ENCODE measurements at regions not wholly inside any gene's neighbourhood (a gene's known extent, or its start where the extent isn't known, plus 50 kb on each side); places are given as distances from the start of the nearest gene placed in this dataset.

- TF ChIP-seq CTCF (IDR thresholded peaks at IDR 0.05) (no peak), POLR2AphosphoS5 (IDR thresholded peaks at IDR 0.05) (no peak), POLR2A (IDR thresholded peaks at IDR 0.05) (no peak), EP300 (IDR thresholded peaks at IDR 0.05) (no peak)
- Histone ChIP-seq H3K27me3 (no peaks in the 10 kb centered on the region), H3K4me1 (peaks cover 3% of the 10 kb centered on the region), H3K27ac (no peak overlapping the region), H3K9me3 (no peaks in the 10 kb centered on the region), H3K36me3 (no peaks in the 10 kb centered on the region), H3K4me3 (no peak overlapping the region)
- no peak for DNase-seq (ENCODE audit: low spot score in 2 of 2)
- 26% methylated on average over 3 of the region's 3 CpGs for WGBS
Observed at GRCh38 chr4:79185526-79186045, 140.3 kb downstream of the NAA11 start.

- no peak overlapping the region for H3K4me3 ChIP-seq
- H3K36me3 ChIP-seq = no peaks in the 10 kb centered on the region
- WGBS = 78% methylated on average over 4 of the region's 4 CpGs
- no peak for DNase-seq (ENCODE audit: low spot score in 2 of 2)
- H3K4me1 ChIP-seq = peaks cover 3% of the 10 kb centered on the region
- H3K9me3 ChIP-seq = no peaks in the 10 kb centered on the region
- no peak overlapping the region for H3K27ac ChIP-seq
- TF ChIP-seq POLR2A (IDR thresholded peaks at IDR 0.05) (no peak), POLR2AphosphoS5 (IDR thresholded peaks at IDR 0.05) (no peak), EP300 (IDR thresholded peaks at IDR 0.05) (no peak), CTCF (IDR thresholded peaks at IDR 0.05) (no peak)
- no peaks in the 10 kb centered on the region for H3K27me3 ChIP-seq
Observed at GRCh38 chr4:79184476-79184875, 141.4 kb downstream of the NAA11 start.

GRCh38 chr4:79182209-79182608, 143.7 kb downstream of the NAA11 start:
- H3K27ac ChIP-seq = no peak overlapping the region
- no peaks in the 10 kb centered on the region for H3K36me3 ChIP-seq
- peaks cover 3% of the 10 kb centered on the region for H3K4me1 ChIP-seq
- no peaks in the 10 kb centered on the region for H3K9me3 ChIP-seq
- no peak for DNase-seq (ENCODE audit: low spot score in 2 of 2)
- H3K4me3 ChIP-seq = no peak overlapping the region
- no peaks in the 10 kb centered on the region for H3K27me3 ChIP-seq
- TF ChIP-seq CTCF (IDR thresholded peaks at IDR 0.05) = no peak
- no peak for TF ChIP-seq POLR2AphosphoS5 (IDR thresholded peaks at IDR 0.05)
- 72% methylated on average over 3 of the region's 3 CpGs for WGBS

- no peaks in the 10 kb centered on the region for H3K27me3 ChIP-seq
- no peaks in the 10 kb centered on the region for H3K36me3 ChIP-seq
- no peak overlapping the region for H3K27ac ChIP-seq
Observed at GRCh38 chr4:79181190-79181589, 144.7 kb downstream of the NAA11 start.

GRCh38 chr4:79178760-79179159, 147.1 kb downstream of the NAA11 start:
- TF ChIP-seq EP300 (IDR thresholded peaks at IDR 0.05) (no peak), CTCF (IDR thresholded peaks at IDR 0.05) (no peak), POLR2AphosphoS5 (IDR thresholded peaks at IDR 0.05) (no peak), POLR2A (IDR thresholded peaks at IDR 0.05) (no peak)
- Histone ChIP-seq H3K9me3 (no peaks in the 10 kb centered on the region), H3K36me3 (no peaks in the 10 kb centered on the region), H3K27ac (no peak overlapping the region), H3K27me3 (no peaks in the 10 kb centered on the region), H3K4me3 (no peak overlapping the region), H3K4me1 (no peaks in the 10 kb centered on the region)
- DNase-seq (ENCODE audit: low spot score in 2 of 2) = no peak

More at GRCh38 chr4:79181190-79181589, 144.7 kb downstream of the NAA11 start:
- DNase-seq (ENCODE audit: low spot score in 2 of 2) = no peak
- TF ChIP-seq POLR2AphosphoS5 (IDR thresholded peaks at IDR 0.05) (no peak), POLR2A (IDR thresholded peaks at IDR 0.05) (no peak), EP300 (IDR thresholded peaks at IDR 0.05) (no peak), CTCF (IDR thresholded peaks at IDR 0.05) (no peak)
- H3K9me3 ChIP-seq = no peaks in the 10 kb centered on the region
- peaks cover 3% of the 10 kb centered on the region for H3K4me1 ChIP-seq
- no peak overlapping the region for H3K4me3 ChIP-seq
- WGBS = 93% methylated on average over 7 of the region's 7 CpGs
